HL-60 (cell line): ENCODE measurements at regions not wholly inside any gene's neighbourhood (a gene's known extent, or its start where the extent isn't known, plus 50 kb on each side); places are given as distances from the start of the nearest gene placed in this dataset.

Source experiments
- CTCF ChIP-seq: IDR thresholded peaks from one replicate; pipeline ENCODE4 v1.5.1; 2011; ENCODE audit warnings: low read length, control low read depth, inconsistent platforms; ENCODE audit not compliant: insufficient read depth
- GABPA ChIP-seq: IDR thresholded peaks from 2 replicates; pipeline ENCODE4 v1.6.1; 2012; ENCODE audit warnings: low read depth
- POLR2AphosphoS5 ChIP-seq: IDR thresholded peaks from 2 replicates; pipeline ENCODE4 v1.6.1; 2012; ENCODE audit warnings: low read depth
- REST ChIP-seq: IDR thresholded peaks from 2 replicates; pipeline ENCODE4 v1.6.1; 2012; ENCODE audit warnings: low read depth; ENCODE audit not compliant: insufficient replicate concordance
- SPI1 ChIP-seq: IDR thresholded peaks from 2 replicates; pipeline ENCODE4 v1.6.1; 2012; ENCODE audit warnings: low read depth, mild to moderate bottlenecking, borderline replicate concordance

- TF ChIP-seq CTCF (no peak), POLR2AphosphoS5 (no peak), GABPA (no peak), REST (peak; percentile 19), SPI1 (no peak)
Measured at GRCh38 chr17:73707358-73707757, 63.1 kb upstream of the SDK2 start.
